Breast epithelium (tissue), 3 donors: ENCODE measurements at regions not wholly inside any gene's neighbourhood (a gene's known extent, or its start where the extent isn't known, plus 50 kb on each side); places are given as distances from the start of the nearest gene placed in this dataset.

Source experiments
- POLR2AphosphoS5 ChIP-seq, 3 donors: sonication (generic); formaldehyde crosslinking; IDR thresholded peaks; one replicate each; pipeline ENCODE4 v1.6.1; 2017; ENCODE audit warnings: antibody characterized with exemption in 3 of 3
- TF ChIP-seq, protein P1 (sequence below), 3 donors: fragments of 450-650 bp; IDR thresholded peaks; one replicate each; pipeline ENCODE4 v1.5.1; 2016 to 2017; ENCODE audit warnings: antibody characterized with exemption in 3 of 3, mild to moderate bottlenecking in 3 of 3, moderate library complexity in 3 of 3

DNA sequence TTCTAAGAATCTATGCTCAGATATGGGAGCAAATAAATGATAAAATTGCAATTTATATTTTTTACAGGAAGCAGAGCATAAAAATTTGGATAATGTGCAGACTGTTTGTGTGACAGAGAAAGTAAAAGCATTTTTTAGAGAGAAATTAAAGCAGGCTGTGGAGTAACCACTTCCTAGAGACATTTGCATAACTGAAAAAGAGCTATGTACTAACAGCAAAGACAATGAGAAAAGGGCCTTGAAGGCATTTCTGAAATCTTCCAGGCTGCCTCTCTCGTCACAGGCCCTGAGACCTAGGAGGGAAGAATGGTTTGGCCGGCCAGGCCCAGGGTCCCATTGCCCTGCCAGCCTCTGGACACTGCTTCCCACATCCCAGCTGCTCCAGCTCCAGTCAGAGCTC, 247.2 kb downstream of the ALX1 start:
- TF ChIP-seq, protein P1, sequence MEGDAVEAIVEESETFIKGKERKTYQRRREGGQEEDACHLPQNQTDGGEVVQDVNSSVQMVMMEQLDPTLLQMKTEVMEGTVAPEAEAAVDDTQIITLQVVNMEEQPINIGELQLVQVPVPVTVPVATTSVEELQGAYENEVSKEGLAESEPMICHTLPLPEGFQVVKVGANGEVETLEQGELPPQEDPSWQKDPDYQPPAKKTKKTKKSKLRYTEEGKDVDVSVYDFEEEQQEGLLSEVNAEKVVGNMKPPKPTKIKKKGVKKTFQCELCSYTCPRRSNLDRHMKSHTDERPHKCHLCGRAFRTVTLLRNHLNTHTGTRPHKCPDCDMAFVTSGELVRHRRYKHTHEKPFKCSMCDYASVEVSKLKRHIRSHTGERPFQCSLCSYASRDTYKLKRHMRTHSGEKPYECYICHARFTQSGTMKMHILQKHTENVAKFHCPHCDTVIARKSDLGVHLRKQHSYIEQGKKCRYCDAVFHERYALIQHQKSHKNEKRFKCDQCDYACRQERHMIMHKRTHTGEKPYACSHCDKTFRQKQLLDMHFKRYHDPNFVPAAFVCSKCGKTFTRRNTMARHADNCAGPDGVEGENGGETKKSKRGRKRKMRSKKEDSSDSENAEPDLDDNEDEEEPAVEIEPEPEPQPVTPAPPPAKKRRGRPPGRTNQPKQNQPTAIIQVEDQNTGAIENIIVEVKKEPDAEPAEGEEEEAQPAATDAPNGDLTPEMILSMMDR (IDR thresholded peaks at IDR 0.05): no peak
- TF ChIP-seq POLR2AphosphoS5 (IDR thresholded peaks at IDR 0.05): no peak
